Naive thymus-derived CD4-positive, alpha-beta T cell (primary cell): ENCODE measurements at regions not wholly inside any gene's neighbourhood (a gene's known extent, or its start where the extent isn't known, plus 50 kb on each side); places are given as distances from the start of the nearest gene placed in this dataset.

Source experiments
- ATAC-seq: fragments of 150-1000 bp; cut with Tn5 transposase; 2 replicates; pipeline ENCODE4 v1.10.0; 2021; ENCODE audit warnings: mild to moderate bottlenecking, moderate library complexity
- CTCF ChIA-PET: fragments of 350-600 bp; sonication (Branson Sonifier 250); formaldehyde crosslinking; loops from one replicate; lab custom pipeline; 2021; ENCODE audit warnings: antibody characterized with exemption; lab: Charles Lee
- POLR2A ChIA-PET: fragments of 350-600 bp; sonication (Branson Sonifier 250); formaldehyde crosslinking; loops from one replicate; lab custom pipeline; 2021; ENCODE audit warnings: antibody characterized with exemption, inconsistent platforms; lab: Charles Lee
- DNase-seq, 9 donors: peaks; one replicate each; pipeline versions ENCODE4 v3.0.0 to v3.0.0-alpha.2; 2020 to 2022; ENCODE audit warnings: mixed read lengths in 1 of 9
- H3K27ac ChIP-seq: one replicate; pipeline ENCODE4 v1.7.0; 2013; ENCODE audit warnings: mild to moderate bottlenecking, low read depth, low read length, moderate library complexity
- H3K27me3 ChIP-seq, 2 donors: one replicate each; pipeline ENCODE4 v1.7.0; 2013; ENCODE audit warnings: low read length in 2 of 2, mild to moderate bottlenecking in 2 of 2, moderate library complexity in 2 of 2; ENCODE audit not compliant: control insufficient read depth in 2 of 2, insufficient read depth in 2 of 2
- H3K36me3 ChIP-seq, 3 experiments: 1 replicate in 2 of 3; 2 replicates in 1 of 3; pipeline ENCODE4 v1.7.0; 2013; ENCODE audit warnings: low read length in 3 of 3, mild to moderate bottlenecking in 3 of 3, moderate library complexity in 1 of 3; ENCODE audit not compliant: insufficient read depth in 3 of 3, control insufficient read depth in 2 of 3
- H3K4me1 ChIP-seq, 2 donors: one replicate each; pipeline ENCODE4 v1.7.0; 2013; ENCODE audit warnings: low read length in 2 of 2, mild to moderate bottlenecking in 2 of 2, moderate library complexity in 1 of 2; ENCODE audit not compliant: control insufficient read depth in 2 of 2, insufficient read depth in 2 of 2
- H3K4me3 ChIP-seq: 2 replicates; pipeline ENCODE4 v1.7.0; 2013; ENCODE audit warnings: mild to moderate bottlenecking, low read length
- H3K9me3 ChIP-seq, 3 experiments: 1 replicate in 2 of 3; 2 replicates in 1 of 3; pipeline ENCODE4 v1.7.0; 2013; ENCODE audit warnings: low read length in 3 of 3; ENCODE audit not compliant: control insufficient read depth in 2 of 3
- H3K27ac Mint-ChIP-seq, 9 donors: one replicate each; pipeline ENCODE4 v1.8.0; 2020 to 2022; ENCODE audit warnings: mixed read lengths in 9 of 9, mild to moderate bottlenecking in 8 of 9, moderate library complexity in 5 of 9, inconsistent platforms in 2 of 9
- H3K27me3 Mint-ChIP-seq, 5 donors: one replicate each; pipeline ENCODE4 v1.8.0; 2021 to 2022; ENCODE audit warnings: mixed read lengths in 5 of 5, mild to moderate bottlenecking in 1 of 5
- H3K36me3 Mint-ChIP-seq, 5 donors: one replicate each; pipeline ENCODE4 v1.8.0; 2020 to 2022; ENCODE audit warnings: mixed read lengths in 5 of 5, mild to moderate bottlenecking in 3 of 5, inconsistent platforms in 1 of 5
- H3K4me1 Mint-ChIP-seq, 7 donors: one replicate each; pipeline ENCODE4 v1.8.0; 2020 to 2022; ENCODE audit warnings: mixed read lengths in 7 of 7, mild to moderate bottlenecking in 3 of 7, inconsistent platforms in 1 of 7
- H3K4me3 Mint-ChIP-seq, 10 donors: one replicate each; pipeline ENCODE4 v1.8.0; 2020 to 2022; ENCODE audit warnings: mild to moderate bottlenecking in 10 of 10, mixed read lengths in 10 of 10, moderate library complexity in 6 of 10, inconsistent platforms in 2 of 10
- H3K9me3 Mint-ChIP-seq, 11 donors: one replicate each; pipeline ENCODE4 v1.8.0; 2020 to 2022; ENCODE audit warnings: mixed read lengths in 11 of 11, mild to moderate bottlenecking in 4 of 11, inconsistent platforms in 1 of 11, moderate library complexity in 1 of 11
- intact Hi-C, 2 donors: fragments of 100-400 bp; cut with micrococcal nuclease; formaldehyde crosslinking; loops; one replicate each; pipeline ENCODE4 v1.15.1; 2023

DNA sequence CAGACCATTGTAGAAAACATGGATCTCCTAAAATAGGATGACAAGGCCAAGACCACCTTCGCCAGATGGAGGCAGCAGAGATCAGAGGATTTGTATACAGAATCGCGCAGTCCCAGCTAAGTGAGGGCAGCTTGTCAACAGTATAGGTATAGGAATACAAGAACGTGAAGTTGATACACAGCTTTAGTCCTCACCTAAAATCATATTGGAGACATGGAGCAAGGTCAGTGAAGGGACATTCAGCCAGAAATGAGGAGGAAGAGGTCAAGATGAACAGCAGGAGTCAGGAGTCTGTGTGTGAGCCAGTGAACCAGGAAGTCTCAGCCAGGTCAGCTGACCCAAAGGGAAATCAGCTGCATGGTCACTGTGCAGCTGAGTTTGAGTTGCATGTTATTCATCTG is 263.4 kb upstream of the PRKCQ start:
- peaks cover 7 to 23% (median 16%) of the 10 kb centered on the region in 5 donors for H3K27me3 Mint-ChIP-seq
- no peaks in the 10 kb centered on the region for H3K9me3 ChIP-seq
- no peak for DNase-seq
- H3K36me3 ChIP-seq = no peaks in the 10 kb centered on the region
- intact Hi-C loops = no loop called here
- no peaks in the 10 kb centered on the region for H3K27me3 ChIP-seq
- H3K9me3 Mint-ChIP-seq = no peaks in the 10 kb centered on the region
- no peak overlapping the region for H3K27ac Mint-ChIP-seq
- no peak overlapping the region for H3K4me3 ChIP-seq
- no peak overlapping the region for H3K4me3 Mint-ChIP-seq
- peaks cover 0 to 4% (median 0%) of the 10 kb centered on the region in 5 donors for H3K36me3 Mint-ChIP-seq
- H3K4me1 ChIP-seq = no peaks in the 10 kb centered on the region
- H3K27ac ChIP-seq = no peak overlapping the region
- ChIA-PET POLR2A (interaction anchor here (0.7 kb wide), 1 partner anchor 589 kb away, joined by 4 read pairs; no protein-coding TSS in a partner anchor), CTCF (no interaction called here)
- peaks cover 0 to 1% (median 0%) of the 10 kb centered on the region in 7 donors for H3K4me1 Mint-ChIP-seq
- ATAC-seq = peak; percentile 52

DNA sequence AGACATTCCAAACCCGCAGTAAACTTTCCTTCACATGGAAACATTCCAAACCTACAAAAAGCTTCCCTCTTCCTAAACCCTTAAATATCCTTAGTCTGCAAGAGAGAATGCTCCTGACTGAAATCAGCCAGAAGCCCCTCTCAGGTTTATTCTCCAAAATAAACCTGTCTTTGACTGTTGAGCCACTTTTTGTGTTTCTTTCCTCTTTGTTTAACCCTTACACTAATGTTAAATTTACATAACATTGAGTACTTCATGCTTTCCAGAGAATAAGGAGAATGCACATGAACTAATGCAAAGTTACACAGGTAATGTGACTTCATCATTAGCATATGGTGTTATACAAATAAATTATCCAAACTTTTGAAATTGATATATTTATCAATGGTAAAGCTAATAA is 262.6 kb upstream of the PRKCQ start:
- no peaks in the 10 kb centered on the region for H3K4me1 ChIP-seq
- Mint-ChIP-seq H3K9me3 (no peaks in the 10 kb centered on the region), H3K36me3 (peaks cover 0 to 4% (median 0%) of the 10 kb centered on the region in 5 donors), H3K27ac (no peak overlapping the region), H3K4me3 (no peak overlapping the region), H3K27me3 (peaks cover 7 to 23% (median 16%) of the 10 kb centered on the region in 5 donors), H3K4me1 (peaks cover 0 to 1% (median 0%) of the 10 kb centered on the region in 7 donors)
- DNase-seq (no peak), ATAC-seq (no peak)
- ChIA-PET POLR2A (no interaction called here), CTCF (no interaction called here)
- intact Hi-C loops = no loop called here
- no peak overlapping the region for H3K4me3 ChIP-seq
- no peak overlapping the region for H3K27ac ChIP-seq
- H3K36me3 ChIP-seq = no peaks in the 10 kb centered on the region
- no peaks in the 10 kb centered on the region for H3K27me3 ChIP-seq
- H3K9me3 ChIP-seq = no peaks in the 10 kb centered on the region

DNA sequence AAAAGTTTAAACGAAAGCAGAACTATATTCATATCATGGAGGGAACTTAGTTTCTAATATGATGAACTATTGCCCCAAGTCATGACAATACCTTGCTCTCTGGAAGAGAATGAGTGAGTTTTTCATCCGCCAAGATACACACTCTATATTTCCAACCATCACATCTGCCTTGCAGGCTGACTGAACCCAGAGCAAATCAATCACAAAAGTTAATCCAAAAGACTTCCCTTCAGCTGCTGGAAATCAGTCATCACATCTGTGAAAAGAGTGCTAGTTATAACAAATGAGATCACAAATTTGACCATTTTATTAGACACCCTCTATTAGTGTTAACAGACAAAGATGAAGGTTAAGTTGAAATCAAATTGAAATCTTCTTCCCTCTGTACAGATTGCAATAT is 261.7 kb upstream of the PRKCQ start:
- CTCF ChIA-PET = no interaction called here
- Mint-ChIP-seq H3K9me3 (no peaks in the 10 kb centered on the region), H3K4me1 (peaks cover 0 to 1% (median 0%) of the 10 kb centered on the region in 7 donors), H3K27me3 (peaks cover 6 to 16% (median 14%) of the 10 kb centered on the region in 5 donors), H3K27ac (no peak overlapping the region), H3K4me3 (no peak overlapping the region), H3K36me3 (no peaks in the 10 kb centered on the region)
- DNase-seq (no peak), ATAC-seq (no peak)
- intact Hi-C loops = no loop called here
- Histone ChIP-seq H3K9me3 (no peaks in the 10 kb centered on the region), H3K4me3 (no peak overlapping the region), H3K36me3 (no peaks in the 10 kb centered on the region), H3K27me3 (no peaks in the 10 kb centered on the region), H3K27ac (no peak overlapping the region), H3K4me1 (no peaks in the 10 kb centered on the region)
- POLR2A ChIA-PET = no interaction called here

DNA sequence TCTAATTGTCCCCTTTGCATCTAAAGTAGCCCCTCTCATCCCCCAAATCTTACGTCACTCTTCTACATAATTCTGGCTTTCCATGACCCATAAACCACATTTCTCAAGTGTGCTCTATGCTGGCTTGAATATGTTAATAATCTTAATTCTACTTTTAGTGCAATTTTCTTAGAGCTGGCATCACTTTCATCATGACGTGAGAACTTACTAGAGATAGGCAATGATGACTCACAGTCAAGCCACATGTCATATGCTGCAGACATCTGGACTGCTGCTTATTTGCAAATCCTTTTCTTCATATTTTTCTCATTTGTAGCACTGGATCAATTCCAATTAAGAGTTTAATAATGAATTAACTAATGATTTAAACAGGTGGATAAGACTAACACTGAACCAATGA is 260.7 kb upstream of the PRKCQ start:
- Histone ChIP-seq H3K36me3 (no peaks in the 10 kb centered on the region), H3K27me3 (no peaks in the 10 kb centered on the region), H3K4me1 (no peaks in the 10 kb centered on the region), H3K4me3 (no peak overlapping the region), H3K9me3 (no peaks in the 10 kb centered on the region), H3K27ac (no peak overlapping the region)
- intact Hi-C loops = no loop called here
- no peak overlapping the region for H3K27ac Mint-ChIP-seq
- H3K9me3 Mint-ChIP-seq = no peaks in the 10 kb centered on the region
- ChIA-PET POLR2A (no interaction called here), CTCF (no interaction called here)
- H3K4me1 Mint-ChIP-seq = peaks cover 0 to 1% (median 0%) of the 10 kb centered on the region in 7 donors
- H3K4me3 Mint-ChIP-seq = no peak overlapping the region
- no peaks in the 10 kb centered on the region for H3K36me3 Mint-ChIP-seq
- H3K27me3 Mint-ChIP-seq = peaks cover 5 to 14% (median 12%) of the 10 kb centered on the region in 5 donors
- no peak for DNase-seq
- no peak for ATAC-seq

DNA sequence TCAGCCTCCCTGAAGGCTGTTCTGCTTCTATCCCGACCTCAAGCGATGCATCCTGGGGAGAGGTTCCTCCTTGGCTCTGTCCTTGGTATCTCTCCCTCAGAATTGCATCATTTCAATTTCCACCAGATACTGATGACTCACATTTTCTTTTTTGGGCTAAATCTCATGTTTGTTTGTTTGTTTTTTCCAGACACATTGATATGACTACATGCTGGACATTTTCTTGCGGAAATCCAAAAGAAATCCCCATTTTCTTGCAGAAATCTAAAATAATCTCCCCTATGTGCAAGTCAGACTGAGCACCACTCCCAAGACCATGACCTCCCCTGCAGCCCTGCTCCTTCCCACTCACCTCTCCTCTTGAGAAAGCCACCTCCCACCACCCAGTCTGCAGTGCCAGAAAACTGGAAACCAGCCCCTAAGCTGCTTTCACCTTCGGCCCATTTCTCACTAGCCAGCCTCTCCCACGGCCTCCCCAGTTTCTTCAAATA is 260.2 kb upstream of the PRKCQ start:
- Histone ChIP-seq H3K27ac (no peak overlapping the region), H3K27me3 (no peaks in the 10 kb centered on the region), H3K4me1 (no peaks in the 10 kb centered on the region), H3K4me3 (no peak overlapping the region), H3K36me3 (no peaks in the 10 kb centered on the region), H3K9me3 (no peaks in the 10 kb centered on the region)
- peaks cover 5 to 14% (median 12%) of the 10 kb centered on the region in 5 donors for H3K27me3 Mint-ChIP-seq
- POLR2A ChIA-PET = no interaction called here
- no peaks in the 10 kb centered on the region for H3K9me3 Mint-ChIP-seq
- DNase-seq = no peak
- H3K27ac Mint-ChIP-seq = no peak overlapping the region
- H3K36me3 Mint-ChIP-seq = no peaks in the 10 kb centered on the region
- H3K4me1 Mint-ChIP-seq = peaks cover 0 to 1% (median 0%) of the 10 kb centered on the region in 7 donors
- CTCF ChIA-PET = no interaction called here
- ATAC-seq = no peak
- intact Hi-C loops = no loop called here
- no peak overlapping the region for H3K4me3 Mint-ChIP-seq

DNA sequence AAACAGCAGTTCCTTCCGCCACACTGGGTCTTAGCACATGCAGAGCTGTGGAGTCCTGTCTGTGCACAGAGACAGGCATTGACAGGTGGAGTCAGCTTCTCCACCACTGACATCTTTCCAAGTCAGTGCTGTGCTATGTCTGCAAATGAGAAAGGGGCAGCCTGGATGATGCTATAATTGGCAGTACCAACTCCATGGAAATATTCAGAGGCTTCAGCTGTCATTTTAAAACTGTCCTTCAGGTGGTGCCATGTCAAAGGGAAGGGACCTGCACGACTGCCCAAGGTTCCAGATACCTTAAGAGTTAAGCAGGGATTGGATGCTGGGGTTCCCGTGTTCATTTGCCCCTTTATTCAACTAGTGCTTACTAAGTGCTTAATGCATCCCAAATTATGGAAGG is 258.0 kb upstream of the PRKCQ start:
- Histone ChIP-seq H3K4me3 (no peak overlapping the region), H3K4me1 (no peaks in the 10 kb centered on the region), H3K27ac (no peak overlapping the region), H3K9me3 (no peaks in the 10 kb centered on the region), H3K27me3 (no peaks in the 10 kb centered on the region), H3K36me3 (no peaks in the 10 kb centered on the region)
- intact Hi-C loops = loop anchor here (5.0 kb wide), 1 partner anchor 579 kb away; no protein-coding TSS in a partner anchor
- Mint-ChIP-seq H3K27me3 (peaks cover under 1 to 18% (median 8%) of the 10 kb centered on the region in 5 donors), H3K27ac (no peak overlapping the region), H3K9me3 (no peaks in the 10 kb centered on the region), H3K4me3 (no peak overlapping the region), H3K36me3 (no peaks in the 10 kb centered on the region), H3K4me1 (peaks cover 0 to 1% (median 0%) of the 10 kb centered on the region in 7 donors)
- ATAC-seq (peak; percentile 46), DNase-seq (peak in 1 of 9 donors; percentile 11)
- ChIA-PET POLR2A (no interaction called here), CTCF (no interaction called here)

DNA sequence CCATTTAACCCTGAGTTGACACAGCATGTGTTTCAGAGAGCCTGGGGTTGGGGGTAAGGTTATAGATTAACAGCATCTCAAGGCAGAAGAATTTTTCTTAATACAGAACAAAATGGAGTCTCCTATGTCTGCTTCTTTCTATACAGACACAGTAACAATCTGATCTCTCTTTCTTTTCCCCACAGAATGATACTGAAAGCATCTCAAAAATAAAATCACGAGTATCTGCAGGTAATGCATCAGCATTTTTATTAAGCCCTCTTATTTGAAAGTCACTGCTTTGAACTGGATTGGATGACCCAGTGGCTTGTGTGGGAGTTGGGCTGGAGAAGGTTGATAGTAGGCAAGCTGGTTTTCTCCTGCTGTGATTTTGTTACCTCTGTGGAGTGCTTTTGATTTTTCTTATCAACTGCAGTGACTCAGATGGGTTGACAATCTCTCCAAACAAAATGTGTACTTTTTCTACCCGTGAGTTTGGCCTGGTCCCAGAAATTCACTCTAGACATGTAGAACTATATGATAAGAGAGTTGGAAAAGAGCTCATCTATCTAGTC is 253.5 kb upstream of the PRKCQ start:
- H3K36me3 Mint-ChIP-seq = no peaks in the 10 kb centered on the region
- intact Hi-C loops = no loop called here
- peaks cover 5 to 21% (median 15%) of the 10 kb centered on the region in 5 donors for H3K27me3 Mint-ChIP-seq
- no peak overlapping the region for H3K4me3 ChIP-seq
- H3K4me1 Mint-ChIP-seq = peaks cover 0 to 2% (median 0%) of the 10 kb centered on the region in 7 donors
- no peaks in the 10 kb centered on the region for H3K27me3 ChIP-seq
- ChIA-PET POLR2A (no interaction called here), CTCF (no interaction called here)
- H3K9me3 Mint-ChIP-seq = no peaks in the 10 kb centered on the region
- no peaks in the 10 kb centered on the region for H3K4me1 ChIP-seq
- H3K4me3 Mint-ChIP-seq = no peak overlapping the region
- ATAC-seq (no peak), DNase-seq (no peak)
- no peaks in the 10 kb centered on the region for H3K9me3 ChIP-seq
- H3K27ac ChIP-seq = no peak overlapping the region
- H3K27ac Mint-ChIP-seq = no peak overlapping the region
- no peaks in the 10 kb centered on the region for H3K36me3 ChIP-seq
